ENCODE measurements at regions not wholly inside any gene's neighbourhood (a gene's known extent, or its start where the extent isn't known, plus 50 kb on each side); places are given as distances from the start of the nearest gene placed in this dataset.

GRCh38 chr5:82839881-82840280 lies 237.3 kb downstream of the TMEM167A start:
- DNase-seq: no peak

DNA sequence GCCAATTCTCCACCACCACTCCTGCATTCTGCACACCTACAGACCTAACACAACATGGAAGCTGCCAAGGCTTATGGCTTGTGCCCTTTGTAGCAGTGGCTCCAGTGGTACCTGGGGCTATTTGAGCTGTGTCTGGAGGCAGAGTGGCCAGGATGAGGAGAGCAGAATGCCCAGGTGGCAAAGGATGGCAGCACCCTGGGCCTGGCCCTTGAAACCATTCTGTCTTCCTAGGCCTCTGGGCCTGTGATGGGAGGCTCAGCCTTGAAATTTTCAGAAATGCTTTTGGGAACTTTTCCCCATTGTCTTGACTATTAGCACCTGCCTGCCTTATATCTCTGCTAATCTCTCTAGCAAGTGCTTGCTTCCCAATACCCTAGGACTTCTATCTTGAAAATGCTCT lies 241.7 kb downstream of the TMEM167A start:
- no peak for DNase-seq

- DNase-seq: no peak
These were observed 243.0 kb downstream of the TMEM167A start for GRCh38 chr5:82834151-82834550.

GRCh38 chr5:82833277-82833676 lies 243.9 kb downstream of the TMEM167A start:
- no peak for DNase-seq

DNA sequence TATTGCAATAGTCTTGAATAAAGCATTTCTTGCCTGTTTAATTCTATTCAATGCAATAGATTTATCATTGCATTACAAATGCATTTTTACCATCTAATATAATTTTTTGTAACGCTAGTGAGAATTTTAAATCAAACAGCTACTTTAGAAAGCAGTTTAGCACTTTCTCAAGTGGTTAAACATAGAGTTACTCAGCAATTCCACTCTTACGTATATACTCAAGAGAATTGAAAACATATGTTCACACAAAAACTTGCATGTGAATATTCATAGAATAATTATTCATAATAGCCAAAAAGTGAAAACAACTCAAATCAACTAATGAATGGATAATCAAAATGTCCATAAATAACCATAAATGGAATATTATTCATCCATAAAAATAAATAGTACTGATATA lies 244.7 kb downstream of the TMEM167A start:
- no peak for DNase-seq

GRCh38 chr5:82828211-82828610 lies 249.0 kb downstream of the TMEM167A start:
- DNase-seq: no peak

DNA sequence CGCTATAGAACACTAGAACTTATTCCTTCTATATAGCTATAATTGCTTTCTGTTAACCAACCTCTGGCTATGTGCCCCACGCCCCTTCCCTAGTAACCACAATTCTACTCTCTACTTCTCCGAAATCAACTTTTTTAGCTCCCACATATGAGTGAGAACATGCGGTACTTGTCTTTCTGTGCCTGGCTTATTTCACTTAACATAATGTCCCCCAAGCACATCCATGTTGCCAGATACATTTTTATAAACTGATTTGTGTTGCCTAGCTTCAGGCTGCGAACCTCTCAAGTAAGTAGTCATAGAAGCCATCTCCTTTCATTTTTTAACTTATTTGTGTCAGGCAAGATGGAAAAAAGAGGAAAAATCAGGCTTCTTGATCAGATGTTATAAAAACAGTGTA lies 249.5 kb downstream of the TMEM167A start:
- no peak for DNase-seq

DNA sequence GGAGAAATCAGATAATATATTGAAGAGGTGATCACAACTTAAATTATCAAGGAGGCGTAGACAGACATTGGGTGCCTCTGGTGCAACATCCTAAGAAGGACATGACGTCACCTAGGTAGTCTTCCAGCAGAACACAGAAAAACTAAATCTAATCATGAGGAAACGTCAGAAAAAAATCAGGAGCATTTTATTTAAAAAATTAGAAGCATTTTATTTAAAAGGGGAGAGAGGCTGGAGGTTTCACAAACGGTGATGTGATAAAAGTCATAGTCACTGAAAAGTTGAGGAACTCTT lies 254.6 kb downstream of the TMEM167A start:
- no peak for DNase-seq

DNA sequence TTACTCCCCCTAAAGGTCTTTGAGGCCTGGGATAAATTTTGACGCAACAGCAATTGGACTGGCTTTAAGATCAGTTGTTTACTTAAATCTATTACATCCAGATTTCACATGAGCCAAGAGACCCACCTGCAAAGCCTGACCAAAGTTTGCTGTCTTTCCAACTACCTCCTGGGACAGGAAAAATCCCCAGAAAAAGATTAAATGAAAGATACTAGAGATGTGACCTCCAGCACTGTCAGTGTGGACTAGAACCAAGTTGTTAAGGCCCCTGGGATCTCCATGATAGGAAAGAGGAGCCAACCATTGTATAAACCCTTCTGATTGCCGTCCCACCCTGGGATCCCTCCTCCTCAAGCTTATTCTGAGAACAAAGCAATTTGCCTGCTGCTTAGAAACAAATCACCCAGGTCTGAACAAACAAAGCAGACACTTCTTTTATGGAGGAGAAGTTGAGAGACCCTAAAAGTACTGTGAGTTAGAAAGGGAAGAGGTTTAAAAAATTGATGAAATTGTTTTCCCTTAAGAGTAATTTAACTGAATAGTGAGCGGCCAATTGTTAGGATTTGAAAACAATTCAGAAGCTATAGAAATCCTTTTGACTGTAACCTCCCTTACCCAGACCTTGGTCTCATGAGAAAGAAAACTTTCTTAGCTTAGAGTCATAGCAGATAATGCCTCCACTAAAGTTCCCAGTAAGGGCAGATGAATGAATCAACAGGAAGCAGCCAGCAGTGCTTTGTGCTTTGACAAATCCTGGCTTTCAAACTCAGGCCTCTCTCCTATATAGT lies 255.2 kb downstream of the TMEM167A start:
- DNase-seq: no peak

DNA sequence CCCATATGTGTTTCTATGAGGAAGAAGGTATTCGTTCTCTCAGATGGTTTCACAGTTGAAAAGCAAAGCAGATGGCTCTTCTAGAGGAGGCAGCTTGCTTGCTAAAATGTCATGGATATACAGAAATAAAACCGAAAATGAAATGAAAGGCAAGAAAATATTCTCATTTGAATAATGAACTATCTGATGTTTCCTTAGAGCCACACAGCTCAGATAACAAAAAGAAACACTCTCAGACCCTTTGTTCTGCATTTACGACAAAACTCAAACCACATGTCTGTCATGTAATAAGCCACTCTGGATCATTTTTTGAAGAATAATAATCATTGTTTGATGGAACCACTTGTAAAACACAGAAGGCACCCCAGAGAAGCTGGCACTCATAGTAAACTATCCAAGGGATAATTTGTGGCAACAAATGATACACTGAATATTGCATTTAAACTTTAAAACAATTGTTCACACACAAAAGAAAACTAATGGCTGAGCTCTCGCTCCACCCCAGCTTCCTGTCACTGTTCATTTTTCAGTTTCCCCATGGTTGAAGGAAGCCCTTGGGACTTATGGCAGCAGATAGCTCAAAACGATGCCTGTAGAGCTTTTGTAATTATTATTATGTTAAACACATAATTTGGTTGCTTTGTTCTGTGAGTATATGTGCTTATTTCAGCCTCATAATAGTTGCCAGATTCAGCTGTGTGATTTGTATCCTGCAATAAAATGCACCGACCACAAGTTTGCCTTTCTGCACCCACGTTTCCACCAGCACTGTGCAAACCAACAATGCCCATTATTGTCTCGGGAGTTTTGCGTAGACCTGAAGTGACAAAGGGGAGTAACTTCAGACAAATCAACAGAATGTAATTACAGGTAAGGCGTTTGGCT lies 256.0 kb downstream of the TMEM167A start:
- DNase-seq: no peak

GRCh38 chr5:82820188-82820587 lies 257.0 kb downstream of the TMEM167A start:
- no peak for DNase-seq

GRCh38 chr5:82817897-82818676 lies 259.1 kb downstream of the TMEM167A start:
- DNase-seq: no peak

- no peak for DNase-seq
These were observed 260.3 kb downstream of the TMEM167A start for GRCh38 chr5:82816926-82817325.

DNA sequence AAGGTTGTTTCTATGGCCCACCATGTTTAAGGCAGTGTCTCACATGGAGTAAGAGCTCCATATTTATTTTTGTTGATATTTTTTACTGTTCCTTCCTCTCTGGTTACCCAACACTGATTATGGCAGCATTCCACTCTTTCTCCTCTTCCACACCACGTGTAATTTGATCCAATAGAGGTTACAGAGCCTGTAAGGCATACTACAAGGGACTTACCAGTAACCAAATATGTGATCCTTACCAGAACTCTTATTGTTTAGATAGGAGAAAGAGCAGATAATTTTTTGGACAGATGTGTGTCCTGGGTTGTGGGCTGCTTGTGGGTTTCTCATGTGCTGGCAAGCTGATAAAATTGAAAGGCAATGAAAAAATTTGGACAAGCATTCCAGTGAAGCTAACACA lies 261.3 kb downstream of the TMEM167A start:
- DNase-seq: no peak

DNA sequence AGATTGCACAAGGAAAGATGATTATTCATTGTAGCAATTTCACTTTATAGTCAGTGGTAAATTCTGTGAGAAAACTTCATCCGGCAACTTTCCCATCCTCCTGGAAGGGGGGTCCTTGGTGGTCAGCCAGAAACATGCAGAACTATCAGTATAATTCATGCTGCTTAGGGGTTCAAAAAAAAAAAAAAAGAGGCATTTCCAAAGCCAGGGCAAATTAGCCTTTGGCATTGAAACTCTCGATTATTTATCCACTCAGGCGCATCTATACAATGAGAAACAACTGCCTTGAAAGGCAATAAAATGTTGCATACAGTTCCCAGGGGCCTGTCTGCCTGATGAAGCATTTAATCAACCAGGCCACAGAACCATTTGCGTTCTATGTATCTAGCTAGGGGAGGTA lies 263.3 kb downstream of the TMEM167A start:
- no peak for DNase-seq

- no peak for DNase-seq
These were observed 264.6 kb downstream of the TMEM167A start for GRCh38 chr5:82812575-82812974.

GRCh38 chr5:82811490-82811889 lies 265.7 kb downstream of the TMEM167A start:
- no peak for DNase-seq

DNA sequence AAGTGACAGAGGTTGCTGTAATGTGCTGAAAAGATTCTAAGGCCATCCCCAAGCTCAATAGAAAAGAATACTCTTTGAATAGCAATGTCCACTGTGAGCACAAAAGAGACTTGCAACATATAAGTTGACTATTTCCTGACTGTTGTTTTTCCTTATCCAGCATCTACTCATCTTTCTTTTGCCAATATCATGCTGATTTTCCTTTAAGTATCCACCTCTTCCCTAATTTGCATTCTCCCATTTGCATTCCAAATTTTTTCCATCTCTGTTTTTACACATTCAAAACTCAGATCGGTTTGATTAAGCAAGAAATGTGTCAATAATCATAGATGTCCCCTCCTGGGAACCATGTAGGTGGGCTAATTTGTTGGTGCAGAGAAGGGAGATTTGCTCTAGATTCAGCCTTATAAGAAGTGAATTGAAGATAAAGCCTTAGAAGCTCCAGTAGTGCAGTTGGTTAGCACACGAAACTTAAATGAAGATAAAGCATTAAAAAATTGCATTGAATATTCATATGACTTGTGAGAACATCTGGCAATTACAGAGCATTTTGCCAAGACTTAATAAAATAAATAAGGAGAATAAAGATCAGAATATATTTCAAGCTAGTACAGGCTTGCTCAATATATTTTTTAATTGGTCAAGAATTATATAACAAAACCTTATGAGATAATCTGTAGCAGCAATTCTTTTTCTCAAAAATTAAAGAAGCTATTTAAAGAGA lies 267.6 kb downstream of the TMEM167A start:
- no peak for DNase-seq

DNA sequence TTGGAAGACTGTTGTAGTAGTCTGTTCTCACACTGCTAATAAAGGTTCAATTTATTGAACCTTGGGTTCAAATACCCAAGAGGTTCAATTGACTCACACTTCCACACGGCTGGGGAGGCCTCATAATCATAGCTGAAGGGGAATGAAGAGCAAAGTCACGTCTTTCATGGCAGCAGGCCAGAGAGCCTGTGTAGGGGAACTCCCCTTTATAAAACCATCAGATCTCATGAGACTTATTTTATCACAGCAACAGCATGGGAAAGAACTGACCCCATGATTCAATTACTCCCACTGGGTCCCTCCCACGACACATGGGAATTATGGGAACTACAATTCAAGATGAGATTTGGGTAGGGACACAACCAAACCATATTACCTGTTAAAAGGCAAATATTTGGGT lies 268.2 kb downstream of the TMEM167A start:
- DNase-seq: no peak

- no peak for DNase-seq
These were observed 270.2 kb downstream of the TMEM167A start for GRCh38 chr5:82807021-82807420.

DNA sequence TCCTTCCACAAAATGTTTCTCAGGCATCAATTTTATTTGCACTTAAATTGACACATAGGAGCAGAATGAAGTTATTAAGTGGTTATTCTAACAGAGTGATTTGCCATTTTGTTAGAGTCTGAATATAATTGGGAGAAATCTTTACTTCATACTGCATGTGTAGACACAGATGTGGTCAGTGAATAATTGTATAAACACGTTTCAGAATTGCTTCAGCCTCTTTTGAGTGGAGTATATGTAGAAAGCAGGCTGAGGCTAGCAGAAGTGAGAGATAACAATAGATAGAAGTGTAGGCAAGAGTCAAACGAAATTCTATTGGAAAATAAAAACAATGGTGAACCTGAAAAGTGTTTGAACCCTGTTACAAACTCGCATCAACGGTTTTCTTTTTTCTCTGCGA lies 270.7 kb downstream of the TMEM167A start:
- DNase-seq: no peak

DNA sequence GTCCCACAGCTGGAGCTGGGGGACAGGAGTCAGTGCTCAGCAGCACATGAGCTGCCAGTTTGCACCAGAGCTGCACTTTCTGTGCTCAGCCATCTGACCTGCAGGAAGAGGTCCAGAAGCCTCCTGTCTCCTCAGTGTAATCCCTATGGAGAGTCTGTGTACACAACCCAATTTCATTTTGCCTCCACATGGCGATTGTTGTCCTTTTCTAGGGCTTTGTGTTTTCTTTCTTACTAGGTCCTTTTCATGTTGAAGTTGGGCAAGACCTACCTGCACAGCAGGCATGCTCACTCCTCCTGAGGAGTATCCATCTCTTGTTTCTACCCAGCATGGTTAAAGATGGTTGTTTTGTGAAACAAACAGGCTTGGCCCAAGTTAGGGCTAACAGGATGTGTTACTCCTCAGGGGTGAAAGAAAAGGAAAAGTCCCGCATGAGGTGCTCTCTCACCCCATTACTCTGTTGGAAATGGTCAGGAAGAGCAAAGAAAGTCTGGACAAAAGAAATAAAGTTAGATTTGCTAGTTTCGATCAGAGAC lies 273.0 kb downstream of the TMEM167A start:
- no peak for DNase-seq

DNA sequence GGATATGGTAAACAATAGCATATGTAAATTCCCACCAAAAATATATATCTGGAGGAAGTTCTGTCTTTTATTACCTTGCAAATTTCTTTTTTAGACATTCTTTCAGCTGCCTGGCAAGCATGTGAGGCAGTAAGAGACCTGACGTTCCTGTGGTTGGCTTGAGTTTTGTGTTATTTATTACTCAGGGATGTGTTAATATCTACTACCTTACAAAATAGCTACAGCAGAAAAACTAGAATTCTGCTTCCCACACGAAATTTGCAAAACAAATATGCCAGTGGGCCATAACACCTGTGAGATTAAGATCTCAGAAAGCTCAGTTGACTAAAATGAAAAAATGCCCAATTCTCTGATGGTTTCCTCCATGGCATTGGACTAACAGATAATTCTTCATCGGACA lies 274.2 kb downstream of the TMEM167A start:
- DNase-seq: no peak

Measured in activated CD8-positive, alpha-beta memory T cell treated with anti-CD3 and anti-CD28 coated beads, Interleukin-2, amount 50 U/mL, for 4 hours (primary cell).